HUES64 (cell line): ENCODE measurements at regions not wholly inside any gene's neighbourhood (a gene's known extent, or its start where the extent isn't known, plus 50 kb on each side); places are given as distances from the start of the nearest gene placed in this dataset.
"Not testable (repeated sequence)": the region's sequence is repeated elsewhere in the genome, so short reads cannot be mapped to it uniquely, and the experiment has no call there.

Experiments used
- H3K27ac ChIP-seq: 2 replicates; pipeline ENCODE4 v1.7.0; 2013; ENCODE audit warnings: low read depth, low read length, inconsistent platforms
- H3K27me3 ChIP-seq: 2 replicates; pipeline ENCODE4 v1.6.1; 2013; ENCODE audit warnings: mild to moderate bottlenecking, low read length; ENCODE audit not compliant: insufficient read depth
- H3K36me3 ChIP-seq: 2 replicates; pipeline ENCODE4 v1.6.1; 2013; ENCODE audit warnings: mild to moderate bottlenecking, low read length; ENCODE audit not compliant: insufficient read depth
- H3K4me1 ChIP-seq: 2 replicates; pipeline ENCODE4 v1.6.1; 2013; ENCODE audit warnings: mild to moderate bottlenecking, low read length, moderate library complexity; ENCODE audit not compliant: insufficient read depth
- H3K4me3 ChIP-seq: 2 replicates; pipeline ENCODE4 v1.5.1; 2013; ENCODE audit warnings: mild to moderate bottlenecking, low read length, moderate library complexity
- H3K9ac ChIP-seq: 2 replicates; pipeline ENCODE4 v1.6.1; 2013; ENCODE audit warnings: mild to moderate bottlenecking, low read depth, low read length
- H3K9me3 ChIP-seq: 2 replicates; pipeline ENCODE4 v1.6.1; 2013; ENCODE audit warnings: low read depth, low read length; ENCODE audit not compliant: insufficient read depth
- WGBS: fragments of 150-250, 120-280 bp; methylation state at CpG from one replicate; pipeline ENCODE4 v1.1.7; 2013; ENCODE audit warnings: missing lambda C conversion rate; 5-methylcytosine and 5-hydroxymethylcytosine counted together

GRCh38 chr4:151581570-151581969 is 172.6 kb downstream of the FHIP1A start:
- Histone ChIP-seq H3K9me3 (no peaks in the 10 kb centered on the region), H3K4me3 (no peak overlapping the region), H3K36me3 (no peaks in the 10 kb centered on the region), H3K27ac (no peak overlapping the region), H3K9ac (no peak overlapping the region), H3K27me3 (no peaks in the 10 kb centered on the region), H3K4me1 (no peaks in the 10 kb centered on the region)
- 91% methylated on average over 2 of the region's 2 CpGs for WGBS

DNA sequence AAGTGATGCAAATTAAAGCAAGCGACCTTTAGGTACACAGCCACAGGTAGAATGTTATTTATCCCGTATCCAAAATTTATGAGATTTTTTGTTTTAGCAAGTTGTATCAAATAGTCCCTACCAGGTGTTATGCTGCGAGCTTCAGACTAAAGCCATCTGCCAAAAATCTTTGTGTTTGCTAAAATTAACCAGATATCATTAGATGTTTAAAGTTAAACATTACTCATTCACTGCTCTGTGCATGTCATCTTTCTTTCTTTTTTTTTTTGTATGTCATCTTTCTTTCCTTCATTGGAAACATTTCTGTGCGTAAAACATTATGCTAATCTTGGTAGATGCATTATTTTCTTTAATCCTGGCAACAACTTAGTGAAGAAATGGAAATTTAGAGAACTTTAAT is 173.1 kb downstream of the FHIP1A start:
- Histone ChIP-seq H3K27ac (no peak overlapping the region), H3K36me3 (no peaks in the 10 kb centered on the region), H3K4me1 (no peaks in the 10 kb centered on the region), H3K9me3 (no peaks in the 10 kb centered on the region), H3K27me3 (no peaks in the 10 kb centered on the region), H3K4me3 (no peak overlapping the region), H3K9ac (no peak overlapping the region)
- 91% methylated on average over 2 of the region's 4 CpGs for WGBS

GRCh38 chr4:151583157-151583914 is 174.4 kb downstream of the FHIP1A start:
- no peak overlapping the region for H3K27ac ChIP-seq
- 84% methylated on average over 4 of the region's 4 CpGs for WGBS
- H3K4me1 ChIP-seq, result no peaks in the 10 kb centered on the region
- H3K9ac ChIP-seq, result no peak overlapping the region
- H3K36me3 ChIP-seq, result no peaks in the 10 kb centered on the region
- no peaks in the 10 kb centered on the region for H3K9me3 ChIP-seq
- no peaks in the 10 kb centered on the region for H3K27me3 ChIP-seq
- H3K4me3 ChIP-seq, result no peak overlapping the region

DNA sequence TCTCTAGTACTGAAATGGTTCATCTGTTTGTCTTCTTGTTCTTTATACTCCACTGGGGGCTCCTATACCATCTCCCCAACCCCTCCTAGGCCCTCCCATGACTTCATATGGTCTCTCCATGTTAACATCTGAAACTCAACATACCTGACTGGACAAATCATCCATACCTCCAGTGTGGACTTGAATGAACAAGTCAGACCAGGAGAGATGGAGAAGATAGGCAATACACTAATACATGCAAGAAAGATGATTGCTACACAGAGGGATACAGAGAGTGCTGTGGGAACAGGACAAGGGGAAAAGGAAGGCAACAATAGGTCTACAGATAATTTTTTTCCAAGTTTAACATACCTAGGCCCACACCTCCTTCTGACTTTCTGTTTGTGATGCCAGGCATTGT is 175.1 kb downstream of the FHIP1A start:
- H3K27ac ChIP-seq, result no peak overlapping the region
- no peaks in the 10 kb centered on the region for H3K36me3 ChIP-seq
- no peak overlapping the region for H3K4me3 ChIP-seq
- no peaks in the 10 kb centered on the region for H3K27me3 ChIP-seq
- H3K9me3 ChIP-seq, result no peaks in the 10 kb centered on the region
- H3K9ac ChIP-seq, result no peak overlapping the region
- no peaks in the 10 kb centered on the region for H3K4me1 ChIP-seq

- WGBS, result 97% methylated on average over 1 of the region's 1 CpG
- not testable (repeated sequence) for H3K27ac ChIP-seq, H3K36me3 ChIP-seq, H3K9ac ChIP-seq, H3K4me3 ChIP-seq, H3K4me1 ChIP-seq, H3K9me3 ChIP-seq, H3K27me3 ChIP-seq
Observed at GRCh38 chr4:151595629-151596028, 165.2 kb downstream of the GATB start.

DNA sequence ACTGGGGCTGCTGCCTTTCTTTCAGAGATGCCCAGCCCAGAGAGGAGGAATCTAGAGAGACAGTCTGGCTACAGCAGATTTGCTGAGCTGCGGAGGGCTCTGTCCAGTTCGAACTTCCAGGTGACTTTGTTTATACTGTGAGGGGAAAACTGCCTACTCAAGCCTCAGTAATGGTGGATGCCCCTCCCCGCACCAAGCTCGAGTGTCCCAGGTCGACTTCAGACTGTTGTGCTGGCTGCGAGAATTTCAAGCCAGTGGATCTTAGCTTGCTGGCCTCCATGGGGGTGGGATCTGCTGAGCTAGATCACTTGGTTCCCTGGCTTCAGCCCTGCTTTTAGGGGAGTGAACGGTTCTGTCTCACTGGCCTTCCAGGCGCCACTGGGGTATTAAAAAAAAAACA is 163.1 kb downstream of the GATB start:
- not testable (repeated sequence) for H3K9ac ChIP-seq, H3K27me3 ChIP-seq, H3K27ac ChIP-seq, H3K36me3 ChIP-seq, H3K9me3 ChIP-seq, H3K4me3 ChIP-seq, H3K4me1 ChIP-seq
- WGBS, result 90% methylated on average over 8 of the region's 8 CpGs

GRCh38 chr4:151599863-151600262 is 160.9 kb downstream of the GATB start:
- 92% methylated on average over 2 of the region's 2 CpGs for WGBS
- no peaks in the 10 kb centered on the region for H3K27me3 ChIP-seq
- H3K36me3 ChIP-seq, result no peaks in the 10 kb centered on the region
- no peak overlapping the region for H3K9ac ChIP-seq
- no peaks in the 10 kb centered on the region for H3K4me1 ChIP-seq
- H3K9me3 ChIP-seq, result no peaks in the 10 kb centered on the region; the same call in 1 of the 2 replicates
- H3K27ac ChIP-seq, result no peak overlapping the region
- no peak overlapping the region for H3K4me3 ChIP-seq

DNA sequence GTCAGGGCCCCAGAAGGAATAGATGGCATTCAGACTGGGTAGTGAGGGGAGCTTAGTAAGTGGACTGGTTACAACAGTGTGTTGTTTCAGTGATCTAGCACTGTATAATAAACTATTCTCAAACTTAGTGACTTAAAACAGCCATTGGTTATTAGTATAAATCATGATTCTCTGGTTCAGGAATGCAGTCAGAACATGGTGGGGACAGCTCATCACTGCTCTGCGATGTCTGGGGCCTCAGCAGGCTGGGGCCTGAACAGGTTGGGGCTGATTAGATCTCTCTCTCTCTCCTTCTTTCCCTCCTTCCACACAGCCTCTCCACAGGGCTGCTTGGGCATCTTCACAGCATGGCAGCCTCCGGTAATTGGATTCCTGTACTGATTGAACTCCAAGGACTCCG is 160.4 kb downstream of the GATB start:
- Histone ChIP-seq H3K9ac (no peak overlapping the region), H3K36me3 (no peaks in the 10 kb centered on the region), H3K27me3 (no peaks in the 10 kb centered on the region), H3K4me3 (no peak overlapping the region), H3K9me3 (no peaks in the 10 kb centered on the region; the same call in 1 of the 2 replicates), H3K27ac (no peak overlapping the region), H3K4me1 (no peaks in the 10 kb centered on the region)
- 97% methylated on average over 3 of the region's 3 CpGs for WGBS

- WGBS, result 89% methylated on average over 2 of the region's 2 CpGs
- no peak overlapping the region for H3K4me3 ChIP-seq
- H3K27ac ChIP-seq, result no peak overlapping the region
- no peaks in the 10 kb centered on the region for H3K4me1 ChIP-seq
- H3K9ac ChIP-seq, result no peak overlapping the region
- no peaks in the 10 kb centered on the region; the same call in 1 of the 2 replicates for H3K9me3 ChIP-seq
- H3K36me3 ChIP-seq, result no peaks in the 10 kb centered on the region
- no peaks in the 10 kb centered on the region for H3K27me3 ChIP-seq
Observed at GRCh38 chr4:151603377-151603776, 157.4 kb downstream of the GATB start.

DNA sequence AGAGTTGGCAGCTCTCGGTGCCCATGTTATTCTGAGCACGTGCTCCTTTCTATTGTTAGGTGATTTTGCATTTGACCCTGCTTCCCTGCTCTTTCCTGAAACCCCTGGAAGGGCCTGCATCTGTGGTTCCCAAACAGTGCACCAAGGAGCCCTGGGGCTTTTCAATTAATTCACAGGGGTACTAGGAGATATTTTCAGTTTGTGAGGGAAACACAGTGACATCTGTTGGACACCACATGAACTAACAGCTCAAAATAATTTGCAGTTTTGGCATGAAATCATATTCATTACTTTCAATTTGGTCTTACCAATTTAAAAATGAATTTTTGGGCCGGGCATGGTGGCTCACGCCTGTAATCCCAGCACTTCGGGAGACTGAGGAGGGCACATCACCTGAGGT is 156.6 kb downstream of the GATB start:
- H3K9ac ChIP-seq, result no peak overlapping the region
- H3K4me1 ChIP-seq, result no peaks in the 10 kb centered on the region
- 82% methylated on average over 5 of the region's 5 CpGs for WGBS
- H3K9me3 ChIP-seq, result no peaks in the 10 kb centered on the region; the same call in 1 of the 2 replicates
- H3K4me3 ChIP-seq, result no peak overlapping the region
- H3K36me3 ChIP-seq, result no peaks in the 10 kb centered on the region
- no peak overlapping the region for H3K27ac ChIP-seq
- no peaks in the 10 kb centered on the region for H3K27me3 ChIP-seq

- H3K27ac ChIP-seq, result no peak overlapping the region
- H3K4me1 ChIP-seq, result no peaks in the 10 kb centered on the region
- H3K27me3 ChIP-seq, result no peaks in the 10 kb centered on the region
- 85% methylated on average over 2 of the region's 2 CpGs for WGBS
- no peaks in the 10 kb centered on the region for H3K36me3 ChIP-seq
- no peak overlapping the region for H3K4me3 ChIP-seq
- H3K9me3 ChIP-seq, result no peaks in the 10 kb centered on the region; the same call in 1 of the 2 replicates
- no peak overlapping the region for H3K9ac ChIP-seq
Observed at GRCh38 chr4:151605215-151605614, 155.6 kb downstream of the GATB start.

- Histone ChIP-seq H3K27me3 (no peaks in the 10 kb centered on the region), H3K9me3 (no peaks in the 10 kb centered on the region; the same call in 1 of the 2 replicates), H3K4me1 (no peaks in the 10 kb centered on the region), H3K27ac (no peak overlapping the region), H3K9ac (no peak overlapping the region), H3K36me3 (no peaks in the 10 kb centered on the region), H3K4me3 (no peak overlapping the region)
- 93% methylated on average over 5 of the region's 5 CpGs for WGBS
Observed at GRCh38 chr4:151606061-151606460, 154.7 kb downstream of the GATB start.
